K562 (cell line): ENCODE measurements at regions not wholly inside any gene's neighbourhood (a gene's known extent, or its start where the extent isn't known, plus 50 kb on each side); places are given as distances from the start of the nearest gene placed in this dataset.

Experiments used
- ATAC-seq: fragments of 200-7000 bp; cut with Tn5 transposase; 3 replicates; pipeline ENCODE4 v1.9.1; 2020; ENCODE audit warnings: moderate library complexity
- BruUV-seq: library from RNA; stranded (reverse); fragments of 400-500 nt; replicated peaks from 2 replicates; lab custom pipeline; 2021; lab: Mats Ljungman, UMichigan
- CTCF ChIA-PET: fragments of 300-600 bp; formaldehyde crosslinking; extraction: SDS; loops from one replicate; lab custom pipeline; 2021; ENCODE audit warnings: low intra/inter-chr PET ratio; lab: Yijun Ruan, JAX
- POLR2A ChIA-PET: fragments of 300-600, 350-650 bp; sonication (Branson Sonifier 250); formaldehyde crosslinking; extraction: SDS; loops from one replicate; lab custom pipeline; 2021; ENCODE audit warnings: antibody characterized with exemption, inconsistent platforms; lab: Yijun Ruan, JAX
- DNase-seq, 4 experiments: peaks; one replicate each; pipeline versions ENCODE4 v3.0.0 to v3.0.0-alpha.2; 2011 to 2018; ENCODE audit warnings: low spot score in 3 of 4, mixed read lengths in 3 of 4; ENCODE audit errors: extremely low read depth in 1 of 4
- FAIRE-seq: peaks from 2 replicates; lab custom pipeline; 2011; peaks lifted over from hg19 to GRCh38; lab: Jason Lieb, UNC
- H2AFZ ChIP-seq: 2 replicates; pipeline ENCODE4 v1.6.0; 2011; ENCODE audit warnings: low read depth, low read length, control low read depth, inconsistent platforms
- H3K27ac ChIP-seq: fragments of 200-600 bp; 3 replicates; pipeline ENCODE4 v1.8.0; 2011; ENCODE audit warnings: low read depth, mild to moderate bottlenecking, control low read depth, inconsistent platforms, low read length, moderate library complexity, mixed read lengths; ENCODE audit errors: extremely low read depth
- H3K27me3 ChIP-seq, 2 experiments: fragments of 300-600 bp in 1 of 2; 2 replicates in 1 of 2; 3 replicates in 1 of 2; pipeline versions ENCODE4 v1.6.0 to v1.8.0; 2011; ENCODE audit warnings: inconsistent platforms in 2 of 2, low read length in 2 of 2, mild to moderate bottlenecking in 1 of 2, mixed read lengths in 1 of 2, moderate library complexity in 1 of 2; ENCODE audit not compliant: control insufficient read depth in 2 of 2, insufficient read depth in 2 of 2
- H3K36me3 ChIP-seq: fragments of 300-600 bp; 3 replicates; pipeline ENCODE4 v1.8.0; 2011; ENCODE audit warnings: mild to moderate bottlenecking, low read length, inconsistent platforms; ENCODE audit not compliant: control insufficient read depth, insufficient read depth
- H3K4me1 ChIP-seq, 2 experiments: fragments of 200-600 bp in 1 of 2; replicated peaks in 1 of 2; 2 replicates in 1 of 2; 3 replicates in 1 of 2; pipeline versions ENCODE4 v1.5.1 to v1.8.0; 2011; ENCODE audit warnings: inconsistent platforms in 2 of 2, low read length in 2 of 2, mild to moderate bottlenecking in 1 of 2, mixed read lengths in 1 of 2, moderate library complexity in 1 of 2; ENCODE audit not compliant: control insufficient read depth in 2 of 2, insufficient read depth in 2 of 2
- H3K4me2 ChIP-seq: 2 replicates; pipeline ENCODE4 v1.6.1; 2011; ENCODE audit warnings: low read length, control low read depth, inconsistent platforms, mixed read lengths; ENCODE audit not compliant: insufficient read depth
- H3K4me3 ChIP-seq: fragments of 200-600 bp; sonication (generic), shearing (Covaris generic); 2 replicates; pipeline ENCODE4 v1.5.1; 2016; ENCODE audit warnings: control low read depth, inconsistent platforms
- H3K79me2 ChIP-seq: fragments of 200-600 bp; 3 replicates; pipeline ENCODE4 v1.8.0; 2011; ENCODE audit warnings: low read length, inconsistent platforms; ENCODE audit not compliant: control insufficient read depth, insufficient read depth
- H3K9ac ChIP-seq, 2 experiments: 2 replicates each; pipeline versions ENCODE4 v1.6.0 to v1.6.1; 2011; ENCODE audit warnings: low read depth in 2 of 2, low read length in 2 of 2, control low read depth in 1 of 2, inconsistent platforms in 1 of 2, mild to moderate bottlenecking in 1 of 2, mixed read lengths in 1 of 2; ENCODE audit not compliant: insufficient read depth in 1 of 2
- H3K9me1 ChIP-seq: one replicate; pipeline ENCODE4 v1.6.0; 2011; ENCODE audit warnings: inconsistent platforms, mild to moderate bottlenecking, low read length, moderate library complexity; ENCODE audit not compliant: control insufficient read depth, insufficient read depth
- H3K9me3 ChIP-seq: replicated peaks from 2 replicates; pipeline ENCODE4 v1.5.1; 2011; ENCODE audit warnings: low read depth, low read length, inconsistent platforms; ENCODE audit not compliant: control insufficient read depth, insufficient read depth
- H4K20me1 ChIP-seq: replicated peaks from 2 replicates; pipeline ENCODE4 v1.6.1; 2011; ENCODE audit warnings: low read length, inconsistent platforms, mixed read lengths; ENCODE audit not compliant: control insufficient read depth, insufficient read depth
- GATAD2B ChIP-seq: fragments of 450-650 bp; IDR thresholded peaks from 2 replicates; pipeline ENCODE4 v1.6.1; 2017; ENCODE audit warnings: mild to moderate bottlenecking, borderline replicate concordance
- HLTF ChIP-seq: fragments of 450-650 bp; IDR thresholded peaks from 2 replicates; pipeline ENCODE4 v1.6.1; 2016
- SIN3A ChIP-seq, 2 experiments: fragments of 150-350 bp in 1 of 2; IDR thresholded peaks; 2 replicates each; pipeline ENCODE4 v1.6.1; 2011 to 2016; ENCODE audit warnings: borderline replicate concordance in 2 of 2, low read depth in 2 of 2, low read length in 2 of 2, mild to moderate bottlenecking in 2 of 2, moderate library complexity in 2 of 2; ENCODE audit not compliant: control insufficient read depth in 1 of 2
- SRSF3 ChIP-seq: fragments of 200-400 bp; formaldehyde crosslinking; IDR thresholded peaks from 2 replicates; pipeline ENCODE4 v1.6.1; 2016; ENCODE audit warnings: mild to moderate bottlenecking, low read length, moderate library complexity; ENCODE audit not compliant: insufficient read depth
- ZBTB1 ChIP-seq: sonication (generic); formaldehyde crosslinking; IDR thresholded peaks from 2 replicates; pipeline ENCODE4 v1.8.1; 2023; ENCODE audit warnings: missing genetic modification reagents, low read depth, mild to moderate bottlenecking, borderline replicate concordance
- ZFPM2 ChIP-seq: fragments of 250-450 bp; sonication (Bioruptor Pico); IDR thresholded peaks from 2 replicates; pipeline ENCODE4 v1.5.1; 2022; ENCODE audit warnings: mild to moderate bottlenecking
- WGBS: fragments of 100-300 bp; shearing (Covaris generic); methylation state at CpG from one replicate; pipeline ENCODE4 v1.1.6; 2016; ENCODE audit warnings: low coverage, mixed read lengths; ENCODE audit not compliant: insufficient coverage; ENCODE audit errors: missing lambda C conversion rate; 5-methylcytosine and 5-hydroxymethylcytosine counted together
- in situ Hi-C: fragments of 300-500 bp; cut with MboI; formaldehyde crosslinking; loops from 4 replicates; pipeline ENCODE4 v1.15.0; 2018; ENCODE audit warnings: inconsistent platforms, mixed read lengths
- intact Hi-C: fragments of 100-400 bp; cut with micrococcal nuclease; formaldehyde crosslinking; loops from 2 replicates; pipeline ENCODE4 v1.14.2; 2022
- TF ChIP-seq, protein P1 (sequence below): fragments of 250-450 bp; sonication (Bioruptor Pico); IDR thresholded peaks from 2 replicates; pipeline ENCODE4 v1.8.0; 2022; ENCODE audit warnings: inconsistent platforms, mild to moderate bottlenecking, moderate library complexity, borderline replicate concordance

DNA sequence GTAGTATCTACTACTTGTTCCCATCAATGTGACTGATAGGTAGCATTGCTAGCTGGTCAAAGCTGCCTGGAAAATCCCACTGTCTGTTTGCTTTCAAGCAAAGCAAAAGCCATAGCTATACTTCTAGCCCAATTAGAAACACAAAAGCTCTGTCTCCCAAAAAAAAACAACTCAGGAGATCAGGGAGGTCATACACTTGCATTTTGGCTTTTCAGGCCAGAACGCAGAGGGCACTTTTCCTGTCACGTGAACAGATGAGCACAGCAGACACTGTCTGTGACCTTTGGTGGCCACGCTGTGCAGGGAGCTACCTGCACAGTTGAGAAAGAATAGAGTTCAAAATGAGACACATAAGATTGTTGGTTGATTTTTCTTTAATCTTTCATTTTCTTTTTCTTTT is 441.7 kb upstream of the PDZRN3 start:
- H3K36me3 ChIP-seq = no peaks in the 10 kb centered on the region

More for the DNA sequence above, 441.7 kb upstream of the PDZRN3 start:
- FAIRE-seq (no peak), ATAC-seq (no peak)
- intact Hi-C loops (no loop called here), in situ Hi-C loops (no loop called here)
- Histone ChIP-seq H4K20me1 (no peaks in the 10 kb centered on the region), H3K9me3 (no peaks in the 10 kb centered on the region), H3K4me1 (no peaks in the 10 kb centered on the region), H2AFZ (no peak overlapping the region), H3K27me3 (no peaks in the 10 kb centered on the region)
- CTCF ChIA-PET = no interaction called here
- no TSS peak for BruUV-seq
- WGBS = 0% methylated on average over 3 of the region's 3 CpGs
- TF ChIP-seq SIN3A (IDR thresholded peaks at IDR 0.05; ENCODE audit: borderline replicate concordance in 2 of 2, control insufficient read depth in 1 of 2, low read depth in 2 of 2, low read length in 2 of 2) (no peak), GATAD2B (no peak), HLTF (no peak), ZBTB1 (CRISPR knock-in tag) (no peak), SRSF3 (no peak), ZFPM2 (CRISPR knock-in tag) (no peak)
- TF ChIP-seq, protein P1, sequence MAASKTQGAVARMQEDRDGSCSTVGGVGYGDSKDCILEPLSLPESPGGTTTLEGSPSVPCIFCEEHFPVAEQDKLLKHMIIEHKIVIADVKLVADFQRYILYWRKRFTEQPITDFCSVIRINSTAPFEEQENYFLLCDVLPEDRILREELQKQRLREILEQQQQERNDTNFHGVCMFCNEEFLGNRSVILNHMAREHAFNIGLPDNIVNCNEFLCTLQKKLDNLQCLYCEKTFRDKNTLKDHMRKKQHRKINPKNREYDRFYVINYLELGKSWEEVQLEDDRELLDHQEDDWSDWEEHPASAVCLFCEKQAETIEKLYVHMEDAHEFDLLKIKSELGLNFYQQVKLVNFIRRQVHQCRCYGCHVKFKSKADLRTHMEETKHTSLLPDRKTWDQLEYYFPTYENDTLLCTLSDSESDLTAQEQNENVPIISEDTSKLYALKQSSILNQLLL (CRISPR knock-in tag) = no peak
- TF ChIP-seq, all 486 proteins: peak for 0
- no peak for DNase-seq
- H3K27ac ChIP-seq = no peak overlapping the region
- no peak overlapping the region for H3K4me2 ChIP-seq
- no peak overlapping the region for H3K4me3 ChIP-seq
- no peaks in the 10 kb centered on the region for H3K79me2 ChIP-seq
- no peaks in the 10 kb centered on the region for H3K9me1 ChIP-seq
- POLR2A ChIA-PET = no interaction called here
- no peak overlapping the region for H3K9ac ChIP-seq
